ENCODE measurements at regions not wholly inside any gene's neighbourhood (a gene's known extent, or its start where the extent isn't known, plus 50 kb on each side); places are given as distances from the start of the nearest gene placed in this dataset.
"Not testable (repeated sequence)": the region's sequence is repeated elsewhere in the genome, so short reads cannot be mapped to it uniquely, and the experiment has no call there.

DNA sequence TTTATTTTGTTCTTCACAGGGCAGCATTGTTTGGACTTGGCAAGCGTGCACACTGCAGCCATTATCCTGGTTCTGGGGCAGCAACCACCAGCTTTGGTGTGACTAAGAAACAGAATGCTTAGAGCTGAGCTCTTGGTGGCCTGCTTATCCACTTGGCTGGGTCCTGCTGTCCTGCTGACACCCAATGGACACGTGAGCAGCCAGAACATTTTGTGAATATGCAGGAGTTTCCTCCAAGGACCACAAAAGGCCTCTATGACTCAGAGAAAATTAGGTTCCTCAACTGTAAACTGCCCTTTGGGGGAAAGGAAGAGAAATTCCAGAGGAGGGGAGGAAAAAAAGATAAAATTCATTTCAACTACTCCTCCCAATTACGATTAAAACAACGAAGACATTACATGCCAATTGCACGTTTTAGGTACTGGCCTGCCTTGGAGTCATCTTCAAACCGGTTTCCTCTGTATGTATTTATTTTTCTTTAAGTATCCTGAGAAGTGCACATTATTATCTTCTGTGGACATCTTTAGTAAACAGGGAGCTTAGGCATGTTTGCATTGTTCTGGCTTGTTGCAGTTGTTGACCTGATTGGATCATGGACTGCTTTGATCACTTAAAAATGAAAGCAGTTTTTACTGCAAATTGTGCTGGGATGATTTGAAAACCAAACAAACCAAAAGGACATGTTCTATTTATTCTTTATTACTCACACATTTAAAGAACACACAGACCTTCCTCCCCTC is 82.3 kb upstream of the TLE4 start:
- no peak for FAIRE-seq

DNA sequence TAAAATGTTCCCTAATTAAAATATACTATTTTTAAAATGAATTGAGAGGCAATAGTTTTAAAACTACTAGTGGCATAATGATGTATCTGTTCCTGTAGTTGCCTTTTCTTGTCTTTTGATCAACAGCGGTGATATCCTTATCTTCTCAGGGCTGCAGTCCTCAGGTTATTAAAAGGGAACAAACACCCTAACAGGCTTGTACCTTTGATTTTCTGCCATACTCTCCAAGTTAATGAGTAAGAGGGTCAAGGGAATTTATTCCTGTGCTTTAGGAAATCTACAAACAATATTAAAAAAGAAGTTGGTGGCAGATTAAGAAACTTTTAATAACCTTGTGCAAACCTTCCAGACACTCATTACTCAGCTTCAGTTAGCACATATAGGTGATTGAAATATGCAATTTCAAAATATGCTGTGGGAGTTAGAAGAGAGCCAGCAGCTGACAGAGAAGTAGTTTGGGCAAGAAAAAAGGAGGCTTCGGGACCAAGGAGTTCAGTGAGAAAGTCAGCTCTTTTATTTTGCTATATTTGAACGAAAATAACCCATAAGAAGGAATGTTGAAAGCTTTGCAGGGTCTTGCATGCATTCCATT is 81.0 kb upstream of the TLE4 start:
- FAIRE-seq: no peak

DNA sequence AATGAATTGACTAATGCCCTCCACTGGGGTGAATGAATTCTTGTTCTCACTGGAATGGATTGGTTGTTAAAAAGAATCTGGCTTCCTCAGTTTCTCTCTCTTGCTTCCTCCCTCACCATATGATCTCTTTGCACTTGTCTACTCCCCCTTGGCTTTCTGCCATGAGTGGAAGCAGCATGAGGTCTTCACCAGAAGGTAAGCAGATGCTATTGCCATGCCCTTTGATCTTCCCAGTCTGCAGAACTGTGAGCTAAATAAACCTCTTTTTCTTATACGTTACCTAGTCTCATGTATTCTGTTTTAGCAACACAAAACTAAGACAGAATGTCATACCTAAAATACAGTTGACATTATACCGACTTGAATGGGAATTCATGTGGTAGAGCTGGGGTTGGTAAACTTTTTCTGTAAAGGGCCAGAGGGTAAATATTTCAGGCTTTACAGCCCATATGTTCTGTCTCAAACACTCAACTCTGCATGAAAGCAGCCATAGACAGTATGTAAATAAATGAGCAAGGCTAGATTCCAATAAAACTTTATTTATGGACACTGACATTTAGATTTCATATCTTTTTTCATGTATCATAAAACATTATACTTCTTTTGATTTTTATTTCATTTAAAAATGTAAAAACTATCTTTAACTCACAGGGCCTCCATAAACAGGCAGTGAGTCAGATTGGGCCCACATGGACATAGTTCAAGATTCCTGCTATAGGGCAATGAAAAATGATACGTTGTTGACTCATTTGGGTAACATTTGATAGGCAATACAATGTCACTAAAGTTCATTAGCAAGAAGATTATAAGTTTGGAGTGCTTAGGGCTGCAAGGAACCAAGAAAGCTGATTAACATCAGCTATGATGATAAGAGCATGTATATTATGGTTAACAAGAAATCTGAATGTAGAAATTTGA is 79.4 kb upstream of the TLE4 start:
- no peak for FAIRE-seq

DNA sequence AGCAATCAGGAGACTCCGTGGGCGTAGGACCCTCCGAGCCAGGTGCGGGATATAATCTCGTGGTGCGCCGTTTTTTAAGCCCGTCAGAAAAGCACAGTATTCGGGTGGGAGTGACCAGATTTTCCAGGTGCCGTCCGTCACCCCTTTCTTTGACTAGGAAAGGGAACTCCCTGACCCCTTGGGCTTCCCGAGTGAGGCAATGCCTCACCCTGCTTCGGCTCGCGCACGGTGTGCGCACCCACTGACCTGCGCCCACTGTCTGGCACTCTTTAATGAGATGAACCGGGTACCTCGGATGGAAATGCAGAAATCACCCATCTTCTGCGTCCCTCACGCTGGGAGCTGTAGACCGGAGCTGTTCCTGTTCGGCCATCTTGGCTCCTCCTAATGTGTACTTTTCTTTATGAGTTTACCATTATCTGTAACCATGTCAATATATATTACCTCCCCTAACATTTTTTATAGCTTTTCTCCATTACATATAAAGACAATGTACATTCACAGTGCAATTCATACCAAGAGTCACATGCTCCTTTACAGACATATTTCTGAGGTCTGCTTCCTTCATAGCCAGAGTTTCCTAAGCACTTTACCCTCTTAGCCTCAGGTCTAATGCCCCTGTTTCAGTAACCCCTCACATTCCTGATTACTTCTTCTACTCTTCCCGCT is 71.4 kb upstream of the TLE4 start:
- not testable (repeated sequence) for FAIRE-seq

DNA sequence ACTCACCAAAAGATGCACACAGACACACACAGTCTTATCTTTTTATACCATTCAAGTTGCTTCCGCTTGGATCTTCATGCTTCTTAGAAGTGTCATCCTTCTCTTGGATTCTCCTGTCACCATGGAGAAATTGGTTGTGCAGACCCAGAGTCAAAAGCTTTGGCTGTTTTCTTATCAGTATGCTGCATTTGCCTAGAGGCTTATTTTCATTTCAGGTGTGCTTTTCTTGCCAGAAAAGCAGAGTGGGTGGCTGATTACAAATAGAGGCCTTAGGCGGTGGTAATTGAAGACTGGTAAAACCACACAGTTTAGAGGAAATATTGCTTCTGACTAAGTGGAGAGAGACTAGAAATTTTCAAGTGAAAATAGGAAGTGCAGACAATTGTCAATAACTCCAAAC is 70.2 kb upstream of the TLE4 start:
- no peak for FAIRE-seq

DNA sequence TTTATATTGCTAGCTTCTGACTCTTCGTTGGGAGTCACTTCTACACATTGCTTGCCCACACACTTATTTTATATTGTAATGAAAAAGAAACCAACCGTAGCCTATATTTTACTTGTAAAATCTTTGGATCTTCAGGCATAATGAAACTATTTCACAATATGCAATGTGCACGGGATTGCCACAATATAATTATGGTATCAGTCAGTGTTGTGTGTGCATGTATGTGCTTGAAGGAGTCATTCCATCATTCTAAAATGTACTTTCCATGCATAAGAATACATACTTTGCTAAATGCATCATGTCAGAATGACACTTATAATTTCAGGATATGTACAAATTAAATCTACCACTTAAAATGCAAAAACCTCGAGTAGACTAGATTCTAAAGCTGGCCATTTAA is 64.0 kb upstream of the TLE4 start:
- no peak for FAIRE-seq

DNA sequence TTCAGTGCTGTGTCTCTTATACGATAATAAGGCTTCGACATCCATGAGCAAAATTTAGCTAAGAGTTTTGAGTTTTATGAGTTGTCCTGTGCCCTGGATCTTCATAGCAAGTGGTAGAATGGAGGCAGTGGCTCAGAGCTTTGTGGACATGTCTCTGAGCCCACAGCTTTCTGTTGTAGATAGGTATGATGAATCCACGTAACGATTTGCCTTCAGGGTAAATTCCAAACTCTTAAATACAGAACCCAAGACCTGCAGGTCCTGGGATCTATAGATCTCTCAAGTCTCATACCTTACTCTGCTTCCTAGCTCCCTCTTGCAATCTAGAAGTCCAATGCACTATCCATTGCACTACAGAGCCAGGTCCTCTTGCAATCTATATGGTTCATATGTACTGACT is 59.5 kb upstream of the TLE4 start:
- no peak for FAIRE-seq
